HG03439 (cell line): ENCODE measurements at regions not wholly inside any gene's neighbourhood (a gene's known extent, or its start where the extent isn't known, plus 50 kb on each side); places are given as distances from the start of the nearest gene placed in this dataset.
"Not testable (repeated sequence)": the region's sequence is repeated elsewhere in the genome, so short reads cannot be mapped to it uniquely, and the experiment has no call there.

Experiments
- ATAC-seq: cut with Tn5 transposase; IDR thresholded peaks from one replicate; pipeline ENCODE4 v1.9.1; 2021; ENCODE audit warnings: mild to moderate bottlenecking, moderate library complexity; ENCODE audit not compliant: unreplicated experiment

GRCh38 chr12:9413862-9414261, 193.9 kb downstream of the KLRB1 start:
- not testable (repeated sequence) for ATAC-seq

GRCh38 chr12:9412459-9412858, 195.3 kb downstream of the KLRB1 start:
- not testable (repeated sequence) for ATAC-seq

DNA sequence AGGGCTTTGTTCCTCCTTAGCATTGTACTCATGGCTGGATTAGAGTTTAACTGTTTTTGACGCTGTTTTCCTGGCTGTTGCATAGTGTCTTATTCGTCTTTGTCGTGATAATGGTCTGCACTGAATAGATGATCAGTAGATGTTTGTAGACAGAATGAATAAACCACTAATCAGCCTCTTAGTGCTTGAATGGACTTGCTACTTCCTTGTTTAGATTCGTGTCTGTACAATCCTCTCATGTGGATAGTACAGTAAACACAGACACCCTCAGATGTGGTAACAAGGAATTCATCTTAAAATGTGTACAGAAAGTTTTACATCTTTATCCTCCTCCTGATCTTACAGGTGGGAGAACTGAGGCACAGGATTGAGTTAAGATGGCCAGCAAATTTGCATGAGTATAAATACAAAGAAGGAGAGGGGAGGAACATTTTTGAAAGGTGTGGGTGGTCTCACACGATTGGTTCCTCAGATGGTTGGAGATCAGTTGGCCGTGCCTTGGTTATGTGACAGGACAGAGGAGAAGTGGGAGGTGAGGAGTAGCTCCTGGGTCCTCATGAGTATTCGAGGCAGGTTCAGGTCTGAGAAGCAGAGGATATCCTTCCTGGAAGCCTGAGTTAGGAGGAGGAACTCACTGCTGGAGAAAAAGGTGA, 196.0 kb downstream of the KLRB1 start:
- ATAC-seq: not testable (repeated sequence)

- not testable (repeated sequence) for ATAC-seq
These were observed 199.2 kb upstream of the PZP start for GRCh38 chr12:9407425-9407748.

DNA sequence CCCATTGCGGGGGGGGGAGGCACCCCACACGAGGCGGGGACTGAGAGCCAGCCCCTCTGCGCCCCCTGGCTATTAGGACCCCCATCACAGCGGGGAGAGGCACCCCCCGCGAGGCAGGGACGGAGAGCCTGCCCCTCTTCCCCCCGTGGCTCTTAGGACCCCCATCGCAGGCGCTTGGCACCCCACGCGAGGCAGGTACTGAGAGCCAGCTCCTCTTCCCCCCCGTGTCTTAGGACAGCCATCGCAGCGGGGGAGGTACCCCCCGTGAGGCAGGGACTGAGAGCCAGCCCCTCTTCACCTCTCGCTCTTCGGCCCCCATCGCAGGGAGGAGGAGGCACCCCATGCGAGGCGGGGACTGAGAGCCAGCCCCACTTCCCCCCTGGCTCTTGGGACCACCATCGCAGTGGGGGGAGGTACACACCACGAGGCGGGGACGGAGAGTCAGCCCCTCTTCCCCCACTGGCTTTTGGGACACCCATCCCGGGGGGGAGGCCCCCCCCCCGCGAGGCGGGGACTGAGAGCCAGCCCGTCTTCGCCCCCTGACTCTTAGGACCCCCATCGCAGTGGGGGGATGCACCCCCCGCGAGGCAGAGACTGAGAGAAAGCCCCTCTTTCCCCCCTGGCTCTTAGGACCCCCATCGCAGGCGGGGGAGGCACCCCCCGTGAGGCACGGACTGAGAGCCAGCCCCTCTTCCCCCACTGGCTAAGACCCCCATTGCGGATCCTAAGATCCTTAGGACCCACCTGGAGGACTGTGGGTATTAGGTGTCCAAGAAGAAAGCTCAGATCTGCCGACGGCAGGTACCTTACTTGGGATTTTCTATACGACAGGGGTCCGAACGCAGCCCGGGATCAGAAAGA, 198.6 kb upstream of the PZP start:
- ATAC-seq: no peak

DNA sequence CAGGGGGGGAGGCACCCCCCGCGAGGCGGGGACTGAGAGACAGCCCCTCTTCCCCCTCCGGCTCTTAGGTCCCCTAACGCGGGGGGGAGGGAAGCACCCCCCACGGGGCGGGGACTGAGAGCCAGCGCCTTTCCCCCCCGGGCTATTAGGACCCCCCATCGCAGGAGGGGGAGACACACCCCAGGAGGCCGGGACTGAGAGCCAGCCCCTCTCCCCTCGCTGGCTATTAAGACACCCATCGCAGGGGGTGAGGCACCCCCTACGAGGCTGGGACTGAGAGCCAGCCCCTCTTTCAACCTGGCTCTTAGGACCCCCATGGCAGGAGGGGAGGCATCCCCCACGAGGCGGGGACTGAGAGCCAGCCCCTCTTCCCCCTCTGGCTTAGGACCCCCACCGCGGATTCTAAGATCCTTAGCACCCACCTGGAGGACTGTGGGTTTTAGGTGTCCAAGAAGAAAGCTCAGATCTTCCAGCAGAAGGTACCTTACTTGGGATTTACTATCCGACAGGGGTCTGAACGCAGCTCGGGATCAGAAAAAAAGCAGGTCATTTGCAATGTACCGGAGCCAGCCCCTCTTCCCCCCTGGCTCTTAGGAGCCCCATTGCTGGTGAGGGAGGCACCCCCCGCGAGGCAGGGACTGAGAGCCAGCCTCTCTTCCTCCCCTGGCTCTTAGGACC, 197.8 kb upstream of the PZP start:
- no peak for ATAC-seq

- ATAC-seq: no peak
These were observed 196.5 kb upstream of the PZP start for GRCh38 chr12:9404469-9405260.

GRCh38 chr12:9404031-9404430, 195.8 kb upstream of the PZP start:
- no peak for ATAC-seq

GRCh38 chr12:9402432-9403040, 194.3 kb upstream of the PZP start:
- ATAC-seq: not testable (repeated sequence)

DNA sequence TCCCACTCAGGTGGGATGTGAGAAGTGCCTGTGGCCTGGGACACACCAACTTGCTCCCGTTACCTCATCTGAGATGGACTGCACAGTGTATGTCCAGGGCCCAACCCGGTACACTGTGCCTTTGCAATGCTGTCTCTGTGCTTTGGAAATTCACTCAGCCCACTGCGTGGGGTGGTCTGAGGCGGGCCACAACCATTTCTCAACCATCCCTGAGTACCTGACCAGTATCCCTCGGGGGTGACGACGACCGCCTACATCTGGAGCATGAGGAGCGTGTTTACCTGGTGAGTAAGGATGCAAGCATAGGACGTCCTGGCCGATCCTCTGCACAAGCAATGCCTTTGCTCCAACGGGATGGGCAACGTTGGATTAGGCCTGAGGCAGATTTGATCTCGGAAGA, 188.2 kb upstream of the PZP start:
- ATAC-seq: not testable (repeated sequence)

- ATAC-seq: not testable (repeated sequence)
These were observed 187.0 kb upstream of the PZP start for GRCh38 chr12:9395220-9395619.

DNA sequence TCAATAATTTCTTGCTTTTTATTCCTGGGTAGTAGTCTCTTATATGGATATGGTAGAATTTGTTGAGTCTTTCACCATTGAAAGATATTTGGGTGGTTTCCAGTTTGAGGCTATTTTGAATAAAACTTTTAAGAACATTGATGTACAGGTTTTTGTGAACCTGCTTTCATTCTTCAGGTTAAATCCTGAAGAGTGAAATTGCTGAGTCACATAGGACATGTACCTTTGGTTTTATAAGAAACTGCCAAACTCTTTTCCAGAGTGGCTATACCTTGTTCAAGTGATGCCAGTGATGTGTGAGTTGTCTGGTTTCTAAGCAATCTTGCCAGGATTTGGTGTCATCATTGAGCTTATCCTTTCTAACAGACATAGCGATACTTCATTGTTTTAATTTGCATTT, 184.6 kb upstream of the PZP start:
- ATAC-seq: no peak

- ATAC-seq: no peak
These were observed 183.6 kb upstream of the PZP start for GRCh38 chr12:9391815-9392214.

DNA sequence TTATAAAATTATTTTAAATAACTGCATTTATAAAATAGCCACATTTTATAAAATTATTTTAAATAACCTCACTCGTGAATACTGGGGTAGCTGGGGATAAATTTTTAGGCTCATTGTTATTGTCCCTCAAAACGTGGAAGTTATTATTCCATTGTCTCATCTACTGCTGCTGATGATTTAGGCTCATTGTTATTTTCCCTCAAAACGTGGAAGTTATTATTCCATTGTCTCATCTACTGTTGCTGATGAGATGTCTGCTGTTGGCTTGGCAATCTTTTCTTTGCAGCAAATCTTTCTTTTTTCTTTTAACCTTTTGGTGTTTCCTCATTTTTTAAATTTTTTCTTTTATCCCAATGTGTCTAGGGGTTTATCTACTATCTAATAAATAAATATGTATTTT, 182.6 kb upstream of the PZP start:
- no peak for ATAC-seq

DNA sequence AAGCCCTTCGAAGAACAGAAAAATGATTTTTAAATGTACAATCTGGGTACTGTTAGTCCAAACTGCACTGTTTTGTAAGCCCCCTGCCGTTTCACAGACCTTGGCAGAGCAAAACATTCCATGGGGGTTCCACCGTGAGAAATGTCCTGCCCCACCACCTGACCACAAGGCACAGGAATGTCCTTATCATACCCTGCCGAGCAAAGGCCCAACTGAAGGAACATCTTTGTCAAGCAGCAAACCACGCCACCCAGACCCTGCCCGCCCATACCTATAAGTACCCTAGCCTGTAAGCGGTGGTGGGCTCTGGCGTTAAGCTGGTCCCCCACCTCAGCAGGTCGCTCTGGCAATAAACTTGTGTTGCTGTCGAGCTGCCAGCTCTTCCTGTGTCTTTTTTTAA, 181.6 kb upstream of the PZP start:
- ATAC-seq: no peak

GRCh38 chr12:9388379-9388778, 180.2 kb upstream of the PZP start:
- ATAC-seq: no peak

DNA sequence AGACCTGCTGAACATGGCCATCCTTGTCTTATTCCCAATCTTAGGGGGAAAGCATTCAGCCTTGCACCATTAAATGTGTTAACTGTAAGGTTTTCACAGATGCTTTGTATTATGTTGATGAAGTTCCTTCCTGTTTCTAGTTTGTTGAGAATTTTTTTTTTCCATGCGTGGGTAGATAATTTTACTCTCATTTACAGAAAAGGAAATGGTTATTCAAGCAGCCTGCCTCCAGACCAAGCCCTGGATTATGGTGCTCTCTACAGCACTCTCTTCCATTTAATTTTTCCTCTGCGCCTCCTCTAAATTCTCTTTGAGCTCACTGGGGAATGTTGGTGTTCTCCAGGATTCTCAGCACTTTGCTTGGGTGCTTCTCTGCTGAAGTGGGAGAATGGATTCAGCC, 179.3 kb upstream of the PZP start:
- ATAC-seq: no peak

- ATAC-seq: no peak
These were observed 175.4 kb upstream of the PZP start for GRCh38 chr12:9383585-9383984.

DNA sequence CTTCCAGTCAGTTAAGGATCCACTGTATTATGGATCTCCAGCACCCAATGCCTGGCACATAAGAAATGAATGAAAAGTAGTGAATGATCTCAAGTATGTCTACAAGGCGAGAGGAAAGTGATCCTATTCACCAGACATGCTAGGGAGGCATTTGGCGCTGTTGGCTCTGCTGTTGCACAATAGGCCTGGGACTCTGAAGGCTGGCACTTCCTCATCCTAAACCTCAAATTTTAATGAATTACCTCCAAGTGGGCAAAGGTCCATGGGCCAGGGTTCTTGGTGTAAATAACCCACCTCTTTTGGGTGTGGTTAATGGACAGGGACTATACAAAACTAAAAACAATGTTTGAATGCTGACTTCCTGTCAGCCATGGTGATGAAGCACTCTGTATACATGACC, 173.4 kb upstream of the PZP start:
- ATAC-seq: no peak

GRCh38 chr12:9380650-9381049, 172.5 kb upstream of the PZP start:
- no peak for ATAC-seq
